HG02938 (cell line): ENCODE measurements at regions not wholly inside any gene's neighbourhood (a gene's known extent, or its start where the extent isn't known, plus 50 kb on each side); places are given as distances from the start of the nearest gene placed in this dataset.
"Not testable (repeated sequence)": the region's sequence is repeated elsewhere in the genome, so short reads cannot be mapped to it uniquely, and the experiment has no call there.

ENCODE experiments used
- ATAC-seq: cut with Tn5 transposase; IDR thresholded peaks from one replicate; pipeline ENCODE4 v1.9.1; 2021; ENCODE audit warnings: mild to moderate bottlenecking, moderate library complexity; ENCODE audit not compliant: unreplicated experiment

DNA sequence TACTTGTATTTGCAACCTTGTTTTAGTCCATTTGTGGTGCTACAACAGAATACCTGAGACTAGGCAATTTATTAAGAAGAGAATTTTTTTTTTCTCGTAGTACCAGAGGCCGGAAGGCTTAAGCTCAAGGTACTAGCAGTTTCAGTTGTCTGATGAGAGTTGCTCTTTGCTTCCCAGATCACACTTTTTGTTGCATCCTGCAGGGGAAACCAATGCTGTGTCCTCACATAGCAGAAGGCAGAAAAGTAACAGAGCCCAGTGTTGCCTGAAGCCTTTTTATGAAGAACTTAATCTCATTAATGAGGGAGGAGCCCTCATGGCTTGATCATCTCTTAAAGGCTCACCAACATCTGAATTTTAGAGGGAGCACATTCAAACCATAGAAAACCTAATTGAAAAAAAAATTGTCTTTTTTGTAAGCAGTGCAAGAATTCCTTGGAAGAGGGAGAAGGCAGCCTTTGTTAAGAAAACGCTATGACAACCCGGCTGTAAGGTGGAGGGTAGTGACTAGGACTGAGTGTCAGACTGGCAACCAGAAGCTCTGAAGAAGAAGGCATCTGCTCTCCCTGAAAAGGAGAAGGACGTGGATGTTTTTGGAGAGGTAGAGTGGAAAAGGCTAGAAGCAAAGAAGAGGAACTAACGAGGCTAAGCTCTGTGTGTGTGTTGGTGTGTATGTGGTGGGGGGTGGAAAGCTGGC lies 1245.3 kb downstream of the ROBO2 start:
- no peak for ATAC-seq

DNA sequence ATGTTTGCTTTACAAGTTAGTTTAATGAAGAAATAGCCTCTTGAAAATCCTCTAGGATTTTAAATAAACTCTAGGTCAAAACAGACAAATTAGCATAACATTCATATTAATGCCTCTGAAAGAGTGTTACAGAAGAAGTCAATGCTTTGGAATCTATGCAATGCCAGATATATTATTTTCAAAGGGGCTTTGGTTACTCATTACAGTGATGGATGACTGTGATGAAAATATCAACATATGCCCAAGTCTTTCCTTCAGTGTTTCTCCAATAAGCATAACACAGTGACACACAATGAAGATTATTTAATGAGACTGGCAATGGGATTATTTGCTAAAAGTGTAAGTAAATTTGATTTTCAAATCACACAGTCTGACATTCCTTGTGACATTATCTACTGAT lies 1247.2 kb downstream of the ROBO2 start:
- ATAC-seq: no peak

DNA sequence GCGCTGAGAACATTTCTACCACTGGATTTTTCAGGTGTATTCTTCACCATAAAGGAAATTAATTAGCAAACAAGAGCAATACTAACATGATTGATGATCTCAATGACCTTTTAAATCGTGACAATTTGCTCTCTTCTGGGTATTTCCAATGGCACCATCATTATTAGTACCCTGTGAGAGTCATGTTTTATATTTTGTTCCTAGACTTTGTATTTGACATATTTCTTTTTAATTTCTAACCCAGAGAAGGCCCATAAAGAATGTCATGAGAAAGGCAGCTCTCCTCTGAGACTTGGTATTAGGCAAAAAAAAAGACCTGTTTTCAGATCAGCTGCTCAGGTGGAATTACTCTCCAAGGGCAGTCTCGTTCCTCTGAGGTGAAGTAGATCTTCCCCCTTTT lies 1253.4 kb downstream of the ROBO2 start:
- ATAC-seq: no peak

DNA sequence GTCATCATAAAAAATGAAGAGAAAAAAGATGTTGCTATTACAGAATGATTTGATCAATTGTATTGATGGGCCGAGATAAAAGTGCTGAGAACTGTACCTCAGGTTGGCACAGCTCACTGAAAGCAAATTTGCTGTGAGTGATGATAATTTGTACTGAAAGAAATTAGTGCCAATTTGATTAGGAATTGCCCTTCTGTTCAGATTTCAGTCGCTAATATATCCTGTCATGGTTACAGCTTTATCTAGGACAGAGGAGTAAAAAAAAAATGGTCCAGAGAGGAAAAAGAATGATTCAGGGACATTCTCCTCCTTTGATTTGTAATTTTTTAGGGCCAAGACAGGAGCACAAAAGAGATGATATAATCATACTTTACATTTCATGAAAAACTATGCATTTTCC lies 1264.2 kb downstream of the ROBO2 start:
- no peak for ATAC-seq

DNA sequence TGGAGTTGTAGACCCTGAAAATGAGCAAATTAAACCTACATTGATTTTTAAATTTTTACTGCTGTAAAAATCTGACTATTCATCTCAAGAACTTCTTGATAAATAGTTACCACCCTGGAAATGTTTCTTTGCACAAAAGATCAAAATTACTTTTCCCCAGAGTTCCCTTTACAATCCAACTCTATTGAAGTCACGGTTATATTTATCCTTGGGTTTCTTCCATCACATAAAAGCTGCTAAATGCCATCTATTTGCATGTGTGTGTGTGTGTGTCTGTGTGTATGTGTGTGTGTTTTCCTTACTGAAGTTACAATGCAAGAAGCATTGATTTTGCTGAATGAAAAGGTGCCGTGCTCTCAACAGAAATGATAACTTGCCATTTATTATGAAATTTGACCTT lies 1273.0 kb downstream of the ROBO2 start:
- ATAC-seq: no peak

DNA sequence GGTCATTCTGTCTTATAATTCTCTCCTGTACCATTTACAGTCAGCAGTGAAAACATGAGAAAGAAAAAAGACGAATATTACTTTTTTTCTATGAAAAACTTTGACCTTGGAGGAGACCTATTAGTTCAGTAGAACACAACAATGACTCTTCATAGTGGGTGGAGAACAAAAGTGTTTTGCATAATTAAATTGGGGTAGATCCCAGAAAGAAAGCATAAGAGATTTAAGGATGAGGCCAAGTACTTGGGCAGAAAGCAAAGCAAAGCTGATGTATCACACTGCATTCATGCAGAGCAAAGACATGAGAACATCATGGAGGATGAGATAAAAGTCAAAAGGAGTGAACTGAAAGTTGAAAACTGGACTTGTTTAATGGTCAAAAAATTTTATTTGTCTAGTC lies 1273.4 kb downstream of the ROBO2 start:
- ATAC-seq: no peak

DNA sequence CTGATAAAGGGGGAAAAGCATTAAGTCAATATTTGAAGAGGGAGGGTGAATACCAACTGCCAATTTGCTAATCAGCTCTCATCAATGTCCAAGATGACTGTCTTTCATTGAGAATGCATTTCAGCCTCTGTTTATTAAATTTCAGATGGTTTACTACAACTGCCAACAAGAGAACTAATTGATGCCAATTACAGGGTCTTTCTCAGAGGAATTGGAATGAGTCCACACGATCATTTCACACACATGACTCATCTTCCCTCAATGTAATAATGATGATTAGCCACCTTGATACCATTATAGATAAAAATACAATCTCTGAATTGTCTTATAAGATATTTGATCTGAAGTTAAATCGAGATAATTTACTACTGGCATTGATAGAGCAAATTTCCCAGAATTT lies 1274.4 kb downstream of the ROBO2 start:
- ATAC-seq: no peak

DNA sequence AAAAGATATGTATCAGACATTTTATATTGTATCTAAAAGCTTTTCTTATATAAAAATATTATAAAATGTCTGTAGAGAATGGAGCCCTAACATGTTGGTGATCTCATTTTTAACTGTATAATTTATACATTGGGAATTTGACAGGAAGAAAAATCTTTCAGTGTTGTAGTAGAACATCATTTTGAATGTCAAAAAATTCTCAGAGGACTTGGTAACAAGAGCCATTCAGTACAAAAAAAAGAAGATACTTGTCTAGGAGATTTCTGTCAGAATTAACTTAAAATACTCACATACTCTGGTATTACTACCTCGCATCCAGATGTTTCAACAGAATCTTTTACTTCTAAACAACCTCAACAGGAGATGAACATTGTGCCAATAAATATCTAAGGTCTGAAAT lies 1277.9 kb downstream of the ROBO2 start:
- ATAC-seq: no peak

DNA sequence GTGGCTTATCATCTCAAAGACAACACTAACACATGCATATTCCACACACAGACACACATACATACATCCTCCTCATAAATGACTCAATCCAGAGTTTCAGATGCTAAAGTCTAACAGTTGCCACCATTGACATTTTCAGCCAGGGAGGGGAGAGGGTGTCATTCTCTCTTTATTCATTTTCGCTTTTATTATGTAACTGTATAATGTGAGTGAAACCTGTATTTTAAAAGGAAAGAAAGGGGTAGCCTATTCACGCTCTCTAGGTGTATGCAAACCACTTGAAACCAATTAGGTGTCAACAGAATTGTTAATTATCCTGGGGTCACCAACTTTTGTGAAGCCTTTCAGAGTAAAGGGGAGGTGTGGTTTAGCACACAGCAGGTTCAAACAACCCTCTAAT lies 1282.9 kb downstream of the ROBO2 start:
- peak; percentile 78 for ATAC-seq

DNA sequence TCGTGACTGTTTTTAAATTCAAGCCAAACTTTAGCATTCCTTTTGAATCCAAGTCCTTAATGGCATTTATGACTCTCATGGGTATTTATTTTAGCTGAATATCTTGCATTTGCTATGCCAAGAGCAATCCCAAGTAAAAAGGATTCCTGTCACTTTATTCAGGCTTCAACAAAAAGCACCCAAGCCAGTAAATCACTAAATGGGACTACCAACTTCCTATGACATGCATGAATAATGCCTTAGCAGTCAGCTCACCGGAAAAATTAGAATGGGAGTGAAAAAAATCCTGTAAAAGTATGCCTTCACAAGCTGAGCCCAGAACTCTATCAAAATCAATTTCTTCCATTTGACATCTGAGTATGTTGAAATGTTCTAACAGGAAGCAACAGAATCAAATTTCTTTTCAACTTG lies 1297.9 kb downstream of the ROBO2 start:
- ATAC-seq: no peak

DNA sequence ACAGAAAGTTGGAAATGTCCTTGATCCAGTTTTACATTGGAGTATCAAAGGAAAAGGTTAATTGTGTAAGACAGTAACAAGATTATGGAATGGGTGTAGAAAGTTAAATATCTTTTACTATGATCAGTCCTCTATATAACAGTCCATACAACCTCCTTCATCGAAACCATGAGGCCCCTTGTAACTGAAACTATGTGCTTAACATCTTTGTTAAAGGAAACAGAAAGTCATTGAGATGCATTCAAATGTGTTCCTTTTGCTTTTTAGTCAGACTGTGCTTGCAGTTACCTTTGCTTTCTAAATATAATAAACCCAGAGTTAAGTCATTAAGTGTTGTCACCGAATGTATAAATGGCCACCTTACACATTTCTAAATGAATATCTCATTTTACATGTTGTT lies 1298.5 kb downstream of the ROBO2 start:
- ATAC-seq: peak; percentile 86

DNA sequence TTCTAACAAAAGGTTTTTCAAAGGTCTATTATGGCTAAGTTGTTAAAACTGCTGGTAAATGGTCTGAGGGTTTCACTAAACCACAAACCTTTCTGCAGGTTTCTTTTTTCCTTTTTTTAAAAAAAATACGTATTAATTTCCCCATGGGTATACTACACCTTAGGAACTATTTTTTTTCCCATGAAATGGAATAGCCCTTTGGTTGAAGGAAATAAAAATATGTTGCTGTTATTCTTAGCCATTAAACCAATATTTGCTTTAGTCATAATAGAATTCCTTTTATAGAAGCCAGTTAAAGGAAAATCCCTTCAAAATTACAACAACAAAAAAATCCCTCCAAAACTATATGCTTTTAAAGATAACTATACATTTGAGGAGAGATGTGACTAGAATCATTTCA lies 1303.3 kb downstream of the ROBO2 start:
- no peak for ATAC-seq

DNA sequence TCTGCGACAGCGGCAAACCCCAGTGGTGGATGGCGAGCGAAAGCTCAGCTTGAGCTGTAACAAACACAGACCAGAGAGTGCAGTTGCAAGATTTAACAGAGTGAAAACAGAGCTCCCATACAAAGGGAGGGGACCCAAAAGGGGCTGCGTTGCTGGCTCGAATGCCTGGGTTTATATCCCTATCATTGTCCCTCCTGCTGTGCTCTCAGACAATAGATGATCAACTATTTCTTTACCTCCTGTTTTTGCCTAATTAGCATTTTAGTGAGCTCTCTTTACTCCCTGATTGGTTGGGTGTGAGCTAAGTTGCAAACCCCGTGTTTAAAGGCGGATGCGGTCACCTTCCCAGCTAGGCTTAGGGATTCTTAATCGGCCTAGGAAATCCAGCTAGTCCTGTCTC lies 1304.4 kb downstream of the ROBO2 start:
- ATAC-seq: not testable (repeated sequence)

DNA sequence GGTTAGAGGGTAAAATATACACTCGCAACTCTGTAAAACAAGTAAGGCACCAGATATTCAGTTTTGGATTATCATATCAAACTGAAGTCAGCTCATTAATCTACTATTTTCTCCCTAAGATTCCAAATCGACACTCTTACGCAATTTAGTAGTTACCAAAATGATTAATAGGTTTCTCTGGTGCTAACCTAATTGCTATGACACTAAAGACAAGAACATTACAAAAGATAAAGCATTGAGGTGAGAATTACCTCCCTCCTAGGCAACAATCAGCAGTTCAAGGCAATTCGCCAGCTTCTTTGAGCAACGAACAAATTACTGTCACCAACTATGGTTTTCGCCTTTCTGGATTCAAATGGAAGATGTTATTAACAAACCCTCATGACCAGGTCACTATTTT lies 1305.0 kb downstream of the ROBO2 start:
- ATAC-seq: no peak

DNA sequence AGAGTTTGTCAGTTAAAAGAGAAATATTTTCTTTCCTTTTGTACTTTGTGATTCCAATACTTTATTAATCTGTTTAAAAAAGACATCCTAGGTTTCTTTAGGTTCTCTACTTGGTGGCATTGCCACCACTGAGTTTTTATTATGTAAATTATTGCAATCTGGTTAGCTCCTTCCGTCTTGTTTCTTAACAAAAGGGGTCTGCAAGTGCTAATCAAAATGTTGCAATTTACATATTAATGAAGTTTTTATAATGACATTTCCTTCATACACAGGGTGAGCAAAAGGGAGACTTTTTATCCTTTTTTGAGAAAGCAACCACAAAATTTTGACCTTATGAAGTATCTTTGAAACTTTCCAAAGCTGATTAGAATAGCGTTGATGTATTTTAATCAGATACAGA lies 1307.3 kb downstream of the ROBO2 start:
- no peak for ATAC-seq

DNA sequence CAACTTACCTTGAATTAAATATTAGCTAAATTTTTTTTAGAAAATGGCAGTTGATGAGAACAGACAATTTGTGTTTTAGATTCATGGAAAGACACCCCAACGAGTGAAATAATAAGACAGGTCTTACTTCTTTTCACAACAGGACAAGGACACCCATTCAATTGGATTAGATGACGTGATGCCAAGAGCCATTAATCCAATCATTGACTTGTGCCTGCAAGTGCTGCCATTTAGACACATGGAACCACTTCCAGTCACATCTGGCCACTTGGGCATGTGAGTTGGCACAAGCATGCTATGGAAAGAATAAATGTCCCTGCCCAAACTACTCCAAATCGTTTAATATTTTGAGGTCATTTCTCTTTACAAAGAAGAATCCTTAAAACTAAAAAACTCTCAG lies 1308.8 kb downstream of the ROBO2 start:
- ATAC-seq: no peak

DNA sequence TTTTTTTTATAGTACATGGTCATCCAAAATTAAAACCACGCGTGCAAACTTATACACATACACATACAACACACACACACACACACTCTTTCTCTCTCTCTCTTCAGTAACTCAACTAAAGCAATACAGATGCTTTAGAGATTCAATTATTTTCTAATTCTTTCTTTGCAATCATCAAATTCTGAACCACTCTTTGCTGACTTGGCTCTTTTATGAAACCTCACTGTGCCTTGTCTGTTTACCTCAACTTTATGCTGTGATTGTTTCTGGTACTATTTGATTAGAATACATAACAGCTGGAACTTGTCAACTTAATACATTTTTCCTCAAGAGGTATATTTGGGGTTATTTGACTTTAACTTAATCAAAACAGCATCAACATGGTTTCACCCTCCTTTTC lies 1309.7 kb downstream of the ROBO2 start:
- no peak for ATAC-seq

DNA sequence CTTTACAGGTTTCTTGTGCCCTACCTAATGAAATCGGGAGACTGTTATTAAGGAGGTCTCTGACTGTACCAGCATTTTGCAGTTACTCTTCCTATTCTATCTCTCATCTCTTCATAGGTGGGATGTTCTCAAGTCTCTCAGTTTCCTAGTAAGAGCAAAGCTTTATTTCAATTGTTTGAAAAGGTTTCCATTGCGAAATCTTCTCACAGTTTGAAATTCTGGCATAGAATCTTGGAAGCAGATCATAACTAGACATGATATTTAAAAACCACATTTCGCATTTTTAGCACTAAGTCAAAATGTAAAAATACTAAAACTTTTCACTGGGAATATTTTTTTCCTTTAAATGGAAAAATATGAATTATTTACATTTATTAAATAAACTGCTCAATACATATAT lies 1311.4 kb downstream of the ROBO2 start:
- ATAC-seq: no peak

DNA sequence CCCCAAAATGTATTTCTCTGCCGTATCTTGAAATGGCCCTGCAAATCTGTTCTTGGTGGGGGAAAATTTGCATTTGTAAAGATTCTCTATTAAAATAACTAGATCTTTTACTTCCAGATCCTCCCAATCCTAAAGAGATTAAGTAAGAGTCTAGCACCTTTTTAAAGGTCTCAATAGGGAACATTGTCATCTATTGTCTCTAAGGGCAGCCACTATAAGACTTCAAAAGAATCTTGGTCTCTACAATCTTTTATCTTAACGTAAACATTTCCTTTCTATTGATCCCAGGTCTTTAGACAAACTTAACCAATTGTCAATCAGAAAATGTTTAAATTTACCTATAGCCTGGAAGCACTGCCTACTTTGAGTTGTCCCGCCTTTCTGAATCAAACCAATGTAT lies 1313.3 kb downstream of the ROBO2 start:
- ATAC-seq: no peak

DNA sequence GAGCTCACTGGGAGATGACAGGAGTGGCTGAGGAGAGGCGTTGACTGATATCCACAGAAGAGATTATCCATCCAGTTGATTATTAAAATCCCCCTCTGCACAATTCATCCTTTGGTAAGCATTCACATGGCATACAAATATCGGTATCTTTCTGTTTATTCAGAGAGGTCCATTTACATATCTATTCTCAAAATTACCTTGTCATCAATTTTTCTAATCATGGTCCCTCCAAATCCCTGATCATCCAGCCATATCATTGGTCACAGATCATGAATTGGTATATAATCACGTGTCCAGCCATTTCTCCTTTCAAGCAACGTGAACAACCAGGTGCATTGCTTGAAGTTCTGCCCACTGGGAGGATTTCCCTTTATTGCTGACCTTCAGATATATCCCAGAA lies 1321.0 kb downstream of the ROBO2 start:
- no peak for ATAC-seq

DNA sequence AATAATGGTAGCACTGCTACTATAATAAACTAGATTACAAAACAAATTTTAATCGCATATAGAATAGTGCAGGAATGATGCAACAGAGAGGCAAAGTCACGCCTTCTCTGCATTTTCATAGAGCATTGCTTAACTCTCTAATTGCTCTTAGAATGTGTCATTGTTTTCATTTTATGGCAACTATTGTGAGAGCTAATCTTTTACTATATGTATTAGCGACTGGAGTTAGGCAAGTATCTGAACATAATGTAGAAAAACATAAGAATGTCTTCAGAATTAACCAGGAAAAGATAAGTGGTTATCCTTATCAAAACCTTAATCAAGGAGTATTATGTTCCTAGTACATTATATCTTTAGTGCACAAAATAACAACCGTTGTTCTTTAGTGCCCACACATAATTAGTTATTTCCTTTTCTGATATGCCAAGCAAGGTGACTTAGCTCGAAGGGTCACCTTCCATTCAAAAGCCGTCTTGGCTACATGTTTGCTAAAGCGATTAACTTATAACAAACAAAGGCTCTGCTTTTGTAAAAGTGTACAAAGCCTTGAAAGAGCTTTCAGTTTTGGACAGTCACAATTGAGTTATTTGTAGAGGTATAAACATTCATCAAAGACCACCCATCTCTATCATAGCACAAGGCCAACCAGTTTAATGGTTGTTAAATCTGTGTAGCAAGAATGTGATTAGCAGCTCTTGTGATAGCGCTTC lies 1328.9 kb downstream of the ROBO2 start:
- no peak for ATAC-seq

DNA sequence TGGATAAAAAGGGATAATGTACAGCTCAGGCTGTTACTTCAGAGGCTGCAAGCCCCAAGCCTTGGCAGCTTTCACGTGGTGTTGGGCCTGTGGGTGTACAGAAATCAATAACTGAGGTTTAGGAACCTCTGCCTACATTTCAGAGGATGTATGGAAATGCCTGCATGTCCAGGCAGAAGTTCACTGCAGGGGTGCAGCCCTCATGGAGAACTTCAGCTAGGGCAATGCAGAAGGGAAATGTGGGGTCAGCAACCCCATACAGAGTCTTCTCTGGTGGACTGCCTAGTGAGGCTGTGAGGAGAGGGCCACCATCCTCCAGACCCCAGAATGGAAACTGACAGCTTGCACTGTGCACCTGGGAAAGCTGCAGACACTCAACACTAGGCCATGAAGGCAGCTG lies 1350.3 kb downstream of the ROBO2 start:
- no peak for ATAC-seq

DNA sequence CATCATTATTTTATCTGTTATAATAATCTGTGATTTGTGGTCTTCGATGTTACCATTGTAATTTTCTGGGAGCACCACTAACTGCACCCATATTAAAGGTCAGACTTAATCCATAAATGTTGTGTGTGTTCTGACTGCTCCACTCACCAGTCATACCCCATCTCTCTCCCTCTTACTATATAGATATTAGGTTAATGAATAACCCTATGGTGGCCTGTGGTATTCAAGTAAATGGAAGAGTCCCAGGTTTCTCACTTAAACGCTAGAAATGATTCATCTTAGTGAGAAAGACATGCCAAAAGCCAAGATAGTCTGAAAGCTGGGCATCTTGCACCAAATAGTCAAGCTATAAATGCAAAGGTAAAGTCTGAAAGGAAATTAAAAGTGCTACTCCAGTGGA lies 1358.5 kb downstream of the ROBO2 start:
- ATAC-seq: no peak
